GM10266 (cell line): ENCODE measurements at regions not wholly inside any gene's neighbourhood (a gene's known extent, or its start where the extent isn't known, plus 50 kb on each side); places are given as distances from the start of the nearest gene placed in this dataset.
"Not testable (repeated sequence)": the region's sequence is repeated elsewhere in the genome, so short reads cannot be mapped to it uniquely, and the experiment has no call there.

Experiments
- DNase-seq: peaks from one replicate; pipeline ENCODE4 v3.0.0; 2012; ENCODE audit errors: extremely low spot score
- CTCF ChIP-seq: IDR thresholded peaks from 2 replicates; pipeline ENCODE4 v1.5.1; 2012; ENCODE audit warnings: mild to moderate bottlenecking, low read depth; ENCODE audit not compliant: control insufficient read depth, insufficient read depth; ENCODE audit errors: missing control alignments

GRCh38 chr13:68540244-68540643, 1310.1 kb upstream of the PCDH9 start:
- no peak for TF ChIP-seq CTCF
- no peak for DNase-seq

GRCh38 chr13:68535329-68535728, 1305.2 kb upstream of the PCDH9 start:
- DNase-seq = no peak
- no peak for TF ChIP-seq CTCF

- DNase-seq = not testable (repeated sequence)
Measured at GRCh38 chr13:68527167-68527566, 1297.0 kb upstream of the PCDH9 start.

GRCh38 chr13:68523838-68524424, 1293.8 kb upstream of the PCDH9 start:
- no peak for DNase-seq
- no peak for TF ChIP-seq CTCF

GRCh38 chr13:68522184-68522583, 1292.0 kb upstream of the PCDH9 start:
- DNase-seq = no peak
- TF ChIP-seq CTCF = no peak

- TF ChIP-seq CTCF = no peak
- no peak for DNase-seq
Measured at GRCh38 chr13:68509734-68510621, 1279.8 kb upstream of the PCDH9 start.

GRCh38 chr13:68506888-68507551, 1276.9 kb upstream of the PCDH9 start:
- DNase-seq = no peak
- no peak for TF ChIP-seq CTCF
